PC-3 (cell line): ENCODE measurements at regions not wholly inside any gene's neighbourhood (a gene's known extent, or its start where the extent isn't known, plus 50 kb on each side); places are given as distances from the start of the nearest gene placed in this dataset.

Source experiments
- ATAC-seq: fragments of 200-7000 bp; cut with Tn5 transposase; 2 replicates; pipeline ENCODE4 v1.9.1; 2020; ENCODE audit warnings: mild to moderate bottlenecking, moderate library complexity
- BruUV-seq: library from RNA; stranded (reverse); fragments of 400-500 nt; replicated peaks from 2 replicates; lab custom pipeline; 2021; lab: Mats Ljungman, UMichigan
- CTCF ChIA-PET: fragments of 300-600 bp; sonication (Branson Sonifier 250); formaldehyde crosslinking; loops from one replicate; lab custom pipeline; 2022; ENCODE audit warnings: antibody characterized with exemption; lab: Charles Lee
- POLR2A ChIA-PET: fragments of 300-600 bp; sonication (Branson Sonifier 250); formaldehyde crosslinking; loops from one replicate; lab custom pipeline; 2022; ENCODE audit warnings: antibody characterized with exemption; ENCODE audit not compliant: unreplicated experiment; lab: Charles Lee
- DNase-seq: peaks from one replicate; pipeline ENCODE4 v3.0.0-alpha.2; 2015
- H2AFZ ChIP-seq: fragments of 300-600 bp; sonication (generic); 2 replicates; pipeline ENCODE4 v1.6.0; 2016; ENCODE audit warnings: antibody characterized with exemption, low read length
- H3F3A ChIP-seq: fragments of 300-600 bp; sonication (generic); one replicate; pipeline ENCODE4 v1.6.0; 2017; ENCODE audit warnings: antibody characterized with exemption, low read length, control low read depth, mild to moderate bottlenecking; ENCODE audit not compliant: unreplicated experiment
- H3K27ac ChIP-seq: fragments of 300-600 bp; sonication (generic); 2 replicates; pipeline ENCODE4 v1.5.1; 2016; ENCODE audit warnings: mild to moderate bottlenecking, low read length
- H3K27me3 ChIP-seq: fragments of 300-600 bp; sonication (generic); 2 replicates; pipeline ENCODE4 v1.6.1; 2016; ENCODE audit warnings: low read length, mixed read lengths
- H3K36me3 ChIP-seq: fragments of 300-600 bp; sonication (generic); 2 replicates; pipeline ENCODE4 v1.6.1; 2016; ENCODE audit warnings: low read depth, mixed run types, low read length, mixed read lengths
- H3K4me1 ChIP-seq: fragments of 300-600 bp; sonication (generic); 2 replicates; pipeline ENCODE4 v1.5.1; 2016; ENCODE audit warnings: low read length; ENCODE audit not compliant: insufficient read depth
- H3K4me2 ChIP-seq: fragments of 300-600 bp; sonication (generic); 2 replicates; pipeline ENCODE4 v1.6.0; 2016; ENCODE audit warnings: low read length
- H3K4me3 ChIP-seq: fragments of 300-600 bp; sonication (generic); 2 replicates; pipeline ENCODE4 v1.5.1; 2016; ENCODE audit warnings: mild to moderate bottlenecking, low read length, mixed read lengths
- H3K79me2 ChIP-seq: fragments of 300-600 bp; sonication (generic); 2 replicates; pipeline ENCODE4 v1.6.1; 2017; ENCODE audit warnings: low read length, mixed read lengths
- H3K9ac ChIP-seq: fragments of 300-600 bp; sonication (generic); 2 replicates; pipeline ENCODE4 v1.6.0; 2016; ENCODE audit warnings: mild to moderate bottlenecking, low read length
- H3K9me2 ChIP-seq: fragments of 300-600 bp; sonication (generic); replicated peaks from 2 replicates; pipeline ENCODE4 v1.6.1; 2016; ENCODE audit warnings: mixed run types, low read length, mixed read lengths
- H3K9me3 ChIP-seq: fragments of 300-600 bp; sonication (generic); 2 replicates; pipeline ENCODE4 v1.6.1; 2016; ENCODE audit warnings: low read length, mixed read lengths
- H4K20me1 ChIP-seq: fragments of 300-600 bp; sonication (generic); 2 replicates; pipeline ENCODE4 v1.6.1; 2016; ENCODE audit warnings: low read length, mixed read lengths
- CTCF ChIP-seq: fragments of 300-600 bp; sonication (generic); conservative IDR thresholded peaks from 2 replicates; pipeline ENCODE4 v1.5.1; 2017; ENCODE audit warnings: antibody characterized with exemption, low read depth, mild to moderate bottlenecking, low read length
- EZH2 ChIP-seq: fragments of 300-600 bp; sonication (generic); IDR thresholded peaks from one replicate; pipeline ENCODE4 v1.6.1; 2017; ENCODE audit warnings: antibody characterized with exemption, mild to moderate bottlenecking, low read length; ENCODE audit not compliant: unreplicated experiment
- EZH2phosphoT487 ChIP-seq: fragments of 300-600 bp; sonication (generic); IDR thresholded peaks from 2 replicates; pipeline ENCODE4 v1.6.1; 2018; ENCODE audit warnings: mild to moderate bottlenecking, antibody characterized with exemption, low read length, borderline replicate concordance
- intact Hi-C: fragments of 100-400 bp; cut with micrococcal nuclease; formaldehyde crosslinking; loops from 2 replicates; pipeline ENCODE4 v1.9.0; 2023

- POLR2A ChIA-PET = no interaction called here
- CTCF ChIA-PET = no interaction called here
- no peaks in the 10 kb centered on the region for H3K4me1 ChIP-seq
- H3K27me3 ChIP-seq = peaks cover 28% of the 10 kb centered on the region
- intact Hi-C loops = no loop called here
- H3F3A ChIP-seq = no peaks in the 10 kb centered on the region
- H3K9ac ChIP-seq = no peak overlapping the region
- no peak overlapping the region for H3K4me3 ChIP-seq
- no peak overlapping the region for H2AFZ ChIP-seq
- no peak overlapping the region for H3K27ac ChIP-seq
- DNase-seq (no peak), ATAC-seq (no peak)
- no peaks in the 10 kb centered on the region for H4K20me1 ChIP-seq
- no TSS peak for BruUV-seq
- H3K4me2 ChIP-seq = no peak overlapping the region
- no peaks in the 10 kb centered on the region for H3K36me3 ChIP-seq
- no peaks in the 10 kb centered on the region for H3K79me2 ChIP-seq
- no peak for TF ChIP-seq EZH2
- no peak for TF ChIP-seq CTCF
- no peak for TF ChIP-seq EZH2phosphoT487
- H3K9me3 ChIP-seq = no peaks in the 10 kb centered on the region
- H3K9me2 ChIP-seq = no peaks in the 10 kb centered on the region
Observed at GRCh38 chr1:82829527-82829926, 1028.8 kb downstream of the ADGRL2 start.

GRCh38 chr1:82823876-82824275, 1023.1 kb downstream of the ADGRL2 start:
- BruUV-seq = no TSS peak
- peaks cover 57% of the 10 kb centered on the region for H3K27me3 ChIP-seq
- H3K4me1 ChIP-seq = no peaks in the 10 kb centered on the region
- POLR2A ChIA-PET = no interaction called here
- H2AFZ ChIP-seq = no peak overlapping the region
- no peak overlapping the region for H3K9ac ChIP-seq
- intact Hi-C loops = no loop called here
- no peaks in the 10 kb centered on the region for H3K36me3 ChIP-seq
- TF ChIP-seq CTCF = no peak
- no peak for TF ChIP-seq EZH2phosphoT487
- no peak for TF ChIP-seq EZH2
- H3K9me2 ChIP-seq = no peaks in the 10 kb centered on the region
- no peaks in the 10 kb centered on the region for H4K20me1 ChIP-seq
- H3K4me2 ChIP-seq = no peak overlapping the region
- no peak for DNase-seq
- H3K4me3 ChIP-seq = no peak overlapping the region
- no peak for ATAC-seq
- no peaks in the 10 kb centered on the region for H3K9me3 ChIP-seq
- CTCF ChIA-PET = no interaction called here
- no peaks in the 10 kb centered on the region for H3K79me2 ChIP-seq
- H3F3A ChIP-seq = no peaks in the 10 kb centered on the region
- H3K27ac ChIP-seq = no peak overlapping the region

- Histone ChIP-seq H4K20me1 (no peaks in the 10 kb centered on the region), H3K27ac (no peak overlapping the region), H3K9ac (no peak overlapping the region), H3K4me2 (no peak overlapping the region), H3K9me2 (no peaks in the 10 kb centered on the region), H3K4me3 (no peak overlapping the region), H3K27me3 (peaks cover 48% of the 10 kb centered on the region), H2AFZ (no peak overlapping the region), H3K4me1 (no peaks in the 10 kb centered on the region), H3K79me2 (no peaks in the 10 kb centered on the region), H3F3A (no peaks in the 10 kb centered on the region), H3K9me3 (no peaks in the 10 kb centered on the region), H3K36me3 (no peaks in the 10 kb centered on the region)
- intact Hi-C loops = no loop called here
- DNase-seq (no peak), ATAC-seq (no peak)
- BruUV-seq = no TSS peak
- POLR2A ChIA-PET = no interaction called here
- CTCF ChIA-PET = no interaction called here
- TF ChIP-seq CTCF (no peak), EZH2phosphoT487 (no peak), EZH2 (no peak)
Observed at GRCh38 chr1:82820816-82821215, 1020.1 kb downstream of the ADGRL2 start.
